GM12878 (cell line): ENCODE measurements at regions not wholly inside any gene's neighbourhood (a gene's known extent, or its start where the extent isn't known, plus 50 kb on each side); places are given as distances from the start of the nearest gene placed in this dataset.

Source experiments
- CTCF ChIP-seq, 3 experiments: IDR thresholded peaks in 2 of 3; conservative IDR thresholded peaks in 1 of 3; 2 replicates each; pipeline ENCODE4 v1.5.1; 2011; ENCODE audit warnings: low read depth in 3 of 3, low read length in 3 of 3, mild to moderate bottlenecking in 3 of 3, control low read depth in 2 of 3, moderate library complexity in 2 of 3, inconsistent platforms in 1 of 3, mixed read lengths in 1 of 3; ENCODE audit not compliant: control insufficient read depth in 2 of 3, insufficient read depth in 1 of 3; ENCODE audit errors: extremely low read depth in 1 of 3
- DPF2 ChIP-seq: fragments of 450-650 bp; IDR thresholded peaks from 2 replicates; pipeline ENCODE4 v1.6.1; 2017; ENCODE audit warnings: mild to moderate bottlenecking
- FOXM1 ChIP-seq: IDR thresholded peaks from 2 replicates; pipeline ENCODE4 v1.6.1; 2012; ENCODE audit warnings: low read depth, mild to moderate bottlenecking, inconsistent platforms, low read length, moderate library complexity
- HDAC6 ChIP-seq: fragments of 200-600 bp; sonication (generic); IDR thresholded peaks from one replicate; pipeline ENCODE4 v1.8.0; 2017; ENCODE audit warnings: antibody characterized with exemption; ENCODE audit not compliant: unreplicated experiment
- JUND ChIP-seq: IDR thresholded peaks from 2 replicates; pipeline ENCODE4 v1.6.1; 2012; ENCODE audit warnings: low read depth, mild to moderate bottlenecking, low read length, improper control_type of control experiment, moderate library complexity
- MAX ChIP-seq: IDR thresholded peaks from 2 replicates; pipeline ENCODE4 v1.6.1; 2012; ENCODE audit warnings: low read depth, low read length, improper control_type of control experiment
- MTA2 ChIP-seq: fragments of 450-650 bp; IDR thresholded peaks from 2 replicates; pipeline ENCODE4 v1.6.1; 2016; ENCODE audit warnings: low read depth, mild to moderate bottlenecking, moderate library complexity
- PML ChIP-seq: IDR thresholded peaks from 2 replicates; pipeline ENCODE4 v1.6.1; 2012; ENCODE audit warnings: low read length, inconsistent platforms
- POLR2AphosphoS5 ChIP-seq: IDR thresholded peaks from 2 replicates; pipeline ENCODE4 v1.6.1; 2011; ENCODE audit warnings: mild to moderate bottlenecking, low read length, inconsistent platforms
- REST ChIP-seq: IDR thresholded peaks from 2 replicates; pipeline ENCODE4 v1.6.1; 2012; ENCODE audit warnings: mild to moderate bottlenecking, low read depth, low read length
- SIN3A ChIP-seq: IDR thresholded peaks from 2 replicates; pipeline ENCODE4 v1.6.1; 2012; ENCODE audit warnings: low read depth, low read length, improper control_type of control experiment
- ZBTB11 ChIP-seq: fragments of 450-650 bp; formaldehyde crosslinking; IDR thresholded peaks from 2 replicates; pipeline ENCODE4 v1.5.0; 2022; ENCODE audit warnings: mild to moderate bottlenecking, missing genetic modification characterization
- TF ChIP-seq, protein P1 (sequence below): IDR thresholded peaks from 2 replicates; pipeline ENCODE4 v1.6.1; 2011; ENCODE audit warnings: low read depth, mild to moderate bottlenecking, low read length, moderate library complexity, borderline replicate concordance; ENCODE audit errors: extremely low read depth

- TF ChIP-seq CTCF (IDR thresholded peaks at IDR 0.05 in 2 of 3, conservative IDR thresholded peaks at IDR 0.05 in 1 of 3; ENCODE audit: control insufficient read depth in 2 of 3, extremely low read depth in 1 of 3, insufficient read depth in 1 of 3, low read depth in 3 of 3, low read length in 3 of 3) (no peak), ZBTB11 (no peak), JUND (no peak), POLR2AphosphoS5 (no peak), MAX (no peak), FOXM1 (no peak), HDAC6 (no peak), SIN3A (no peak), MTA2 (no peak), REST (no peak), DPF2 (no peak), PML (no peak)
- TF ChIP-seq, protein P1, sequence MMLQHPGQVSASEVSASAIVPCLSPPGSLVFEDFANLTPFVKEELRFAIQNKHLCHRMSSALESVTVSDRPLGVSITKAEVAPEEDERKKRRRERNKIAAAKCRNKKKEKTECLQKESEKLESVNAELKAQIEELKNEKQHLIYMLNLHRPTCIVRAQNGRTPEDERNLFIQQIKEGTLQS, result no peak
Observed at GRCh38 chr18:44425161-44425560, 255.5 kb upstream of the SETBP1 start.
